ENCODE measurements at regions not wholly inside any gene's neighbourhood (a gene's known extent, or its start where the extent isn't known, plus 50 kb on each side); places are given as distances from the start of the nearest gene placed in this dataset.

DNA sequence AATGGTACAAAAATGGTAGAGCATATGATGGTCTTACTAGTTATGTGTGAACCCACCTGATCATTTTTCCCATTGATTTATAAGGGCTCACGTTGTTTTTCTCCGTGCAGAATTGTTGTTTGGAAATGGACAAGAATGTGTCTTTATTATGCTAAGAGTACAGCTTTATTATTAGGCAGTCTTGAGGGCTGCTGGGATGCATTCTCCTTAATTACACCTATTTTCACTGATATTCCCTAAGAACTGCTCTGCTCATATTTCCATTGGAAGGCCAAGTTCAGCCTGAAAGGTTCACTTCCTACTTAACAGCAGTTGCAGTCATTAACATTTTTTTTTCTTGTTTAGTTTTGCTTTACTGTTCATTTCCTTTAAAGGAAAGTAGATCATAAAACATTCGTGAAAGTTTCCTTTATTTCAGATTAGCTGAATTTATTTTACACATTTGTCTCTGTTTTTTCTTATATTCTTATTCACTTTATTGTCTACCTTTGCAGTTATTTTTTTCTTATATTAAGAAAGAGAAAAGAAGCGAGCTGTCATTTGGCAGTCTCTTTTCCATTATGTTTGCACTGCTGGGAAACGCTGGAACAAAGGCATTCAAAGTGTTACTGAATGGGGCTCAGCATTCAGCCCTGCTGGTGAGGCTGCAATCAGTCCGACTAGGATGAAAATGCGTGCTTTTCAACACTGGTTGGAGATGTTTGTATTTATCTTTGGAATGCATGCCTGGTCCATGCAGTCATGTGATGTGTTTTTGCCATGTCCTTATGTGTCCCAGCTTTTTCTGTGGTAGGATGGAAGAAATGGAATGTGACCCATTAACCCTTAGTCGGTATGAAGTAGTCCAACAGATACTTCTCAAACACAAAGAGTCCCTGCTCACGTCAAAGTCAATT, 602.7 kb upstream of the ZNF608 start:
- Histone ChIP-seq H3K4me1 (ENCODE audit: control insufficient read depth in 5 of 5, insufficient read depth in 5 of 5, low read length in 5 of 5) (peaks cover 2 to 37% (median 11%) of the 10 kb centered on the region in 5 donors), H3K9ac (ENCODE audit: insufficient read depth in 1 of 2, low read length in 2 of 2) (no peak overlapping the region), H3K36me3 (ENCODE audit: control insufficient read depth in 4 of 4, insufficient read depth in 4 of 4, low read length in 4 of 4) (no peaks in the 10 kb centered on the region), H3K27ac (ENCODE audit: low read depth in 1 of 2, low read length in 1 of 2) (no peak overlapping the region), H3K4me3 (no peak overlapping the region), H3K9me3 (ENCODE audit: control insufficient read depth in 4 of 4, insufficient read depth in 3 of 4, low read length in 3 of 4) (no peaks in the 10 kb centered on the region), H3K27me3 (ENCODE audit: control insufficient read depth in 3 of 3, insufficient read depth in 3 of 3, low read length in 2 of 3) (no peaks in the 10 kb centered on the region)
- TF ChIP-seq, protein P1, sequence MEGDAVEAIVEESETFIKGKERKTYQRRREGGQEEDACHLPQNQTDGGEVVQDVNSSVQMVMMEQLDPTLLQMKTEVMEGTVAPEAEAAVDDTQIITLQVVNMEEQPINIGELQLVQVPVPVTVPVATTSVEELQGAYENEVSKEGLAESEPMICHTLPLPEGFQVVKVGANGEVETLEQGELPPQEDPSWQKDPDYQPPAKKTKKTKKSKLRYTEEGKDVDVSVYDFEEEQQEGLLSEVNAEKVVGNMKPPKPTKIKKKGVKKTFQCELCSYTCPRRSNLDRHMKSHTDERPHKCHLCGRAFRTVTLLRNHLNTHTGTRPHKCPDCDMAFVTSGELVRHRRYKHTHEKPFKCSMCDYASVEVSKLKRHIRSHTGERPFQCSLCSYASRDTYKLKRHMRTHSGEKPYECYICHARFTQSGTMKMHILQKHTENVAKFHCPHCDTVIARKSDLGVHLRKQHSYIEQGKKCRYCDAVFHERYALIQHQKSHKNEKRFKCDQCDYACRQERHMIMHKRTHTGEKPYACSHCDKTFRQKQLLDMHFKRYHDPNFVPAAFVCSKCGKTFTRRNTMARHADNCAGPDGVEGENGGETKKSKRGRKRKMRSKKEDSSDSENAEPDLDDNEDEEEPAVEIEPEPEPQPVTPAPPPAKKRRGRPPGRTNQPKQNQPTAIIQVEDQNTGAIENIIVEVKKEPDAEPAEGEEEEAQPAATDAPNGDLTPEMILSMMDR (IDR thresholded peaks at IDR 0.05; ENCODE audit: control extremely low read depth, extremely low read depth): no peak
- 44 to 53% methylated on average over 9 of the region's 9 CpGs for WGBS, 2 donors
- peak; percentile 36 to 69 (median 65) for DNase-seq
- no peak for ATAC-seq (ENCODE audit: insufficient read depth, low FRiP score)

DNA sequence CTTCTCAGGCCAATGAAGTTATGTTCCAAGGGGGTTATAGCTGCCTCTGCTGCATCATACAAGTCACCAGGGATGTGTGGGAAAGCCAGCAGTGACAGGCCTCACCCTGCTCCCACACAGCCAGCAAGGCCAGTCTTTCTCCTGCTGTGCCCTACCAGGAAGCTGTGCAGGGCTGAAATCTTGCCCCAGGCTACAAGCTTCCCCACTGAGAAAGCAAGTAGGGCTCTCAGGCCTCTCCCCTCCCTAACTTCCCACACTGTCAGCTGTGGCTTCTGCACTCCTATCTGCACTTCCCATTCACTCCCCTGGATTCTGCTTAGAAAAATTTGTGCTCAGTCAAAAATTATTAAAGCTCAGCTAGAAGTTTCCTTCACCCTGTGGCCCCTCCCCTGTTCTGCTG, 611.2 kb upstream of the ZNF608 start:
- H3K36me3 ChIP-seq (ENCODE audit: control insufficient read depth in 4 of 4, insufficient read depth in 4 of 4, low read length in 4 of 4): no peaks in the 10 kb centered on the region
- no peak for ATAC-seq (ENCODE audit: insufficient read depth, low FRiP score)
- no peaks in the 10 kb centered on the region for H3K4me1 ChIP-seq (ENCODE audit: control insufficient read depth in 5 of 5, insufficient read depth in 5 of 5, low read length in 5 of 5)
- no peak for DNase-seq
- peaks cover 0 to 8% (median 0%) of the 10 kb centered on the region in 4 donors for H3K9me3 ChIP-seq (ENCODE audit: control insufficient read depth in 4 of 4, insufficient read depth in 3 of 4, low read length in 3 of 4)
- no peaks in the 10 kb centered on the region for H3K27me3 ChIP-seq (ENCODE audit: control insufficient read depth in 3 of 3, insufficient read depth in 3 of 3, low read length in 2 of 3)
- no peak overlapping the region for H3K27ac ChIP-seq (ENCODE audit: low read depth in 1 of 2, low read length in 1 of 2)
- TF ChIP-seq, protein P1 (IDR thresholded peaks at IDR 0.05; ENCODE audit: control extremely low read depth, extremely low read depth): no peak
- no peak overlapping the region for H3K9ac ChIP-seq (ENCODE audit: insufficient read depth in 1 of 2, low read length in 2 of 2)
- H3K4me3 ChIP-seq: no peak overlapping the region

- TF ChIP-seq, protein P1 (IDR thresholded peaks at IDR 0.05; ENCODE audit: control extremely low read depth, extremely low read depth): no peak
- H3K9me3 ChIP-seq (ENCODE audit: control insufficient read depth in 4 of 4, insufficient read depth in 3 of 4, low read length in 3 of 4): no peaks in the 10 kb centered on the region
- no peak overlapping the region for H3K27ac ChIP-seq (ENCODE audit: low read depth in 1 of 2, low read length in 1 of 2)
Observed at GRCh38 chr5:125365747-125366146, 619.3 kb upstream of the ZNF608 start.

More at GRCh38 chr5:125365747-125366146, 619.3 kb upstream of the ZNF608 start:
- DNase-seq: no peak
- Histone ChIP-seq H3K36me3 (ENCODE audit: control insufficient read depth in 4 of 4, insufficient read depth in 4 of 4, low read length in 4 of 4) (no peaks in the 10 kb centered on the region), H3K27me3 (ENCODE audit: control insufficient read depth in 3 of 3, insufficient read depth in 3 of 3, low read length in 2 of 3) (no peaks in the 10 kb centered on the region), H3K4me3 (no peak overlapping the region), H3K4me1 (ENCODE audit: control insufficient read depth in 5 of 5, insufficient read depth in 5 of 5, low read length in 5 of 5) (peaks cover 0 to 7% (median 0%) of the 10 kb centered on the region in 5 donors), H3K9ac (ENCODE audit: insufficient read depth in 1 of 2, low read length in 2 of 2) (no peak overlapping the region)
- no peak for ATAC-seq (ENCODE audit: insufficient read depth, low FRiP score)
- WGBS, 2 donors: 87 to 97% methylated on average over 2 of the region's 2 CpGs

All from lung (tissue), 11 donors.